H9 (cell line): ENCODE measurements at regions not wholly inside any gene's neighbourhood (a gene's known extent, or its start where the extent isn't known, plus 50 kb on each side); places are given as distances from the start of the nearest gene placed in this dataset.

Experiments used
- DNase-seq: peaks from one replicate; pipeline ENCODE4 v3.0.0-alpha.2; 2017
- H2AFZ ChIP-seq: one replicate; pipeline ENCODE4 v1.6.1; 2013; ENCODE audit warnings: mild to moderate bottlenecking, low read length, control low read depth, moderate library complexity
- H2AK5ac ChIP-seq: 2 replicates; pipeline ENCODE4 v1.6.1; 2013; ENCODE audit warnings: low read length, control low read depth, mixed read lengths; ENCODE audit not compliant: insufficient read length
- H2BK120ac ChIP-seq: one replicate; pipeline ENCODE4 v1.6.1; 2013; ENCODE audit warnings: low read depth, mild to moderate bottlenecking, low read length, control low read depth, inconsistent platforms; ENCODE audit not compliant: poor library complexity, severe bottlenecking
- H2BK12ac ChIP-seq: 2 replicates; pipeline ENCODE4 v1.6.1; 2013; ENCODE audit warnings: low read length, control low read depth, mixed read lengths, low read depth; ENCODE audit not compliant: insufficient read length
- H2BK15ac ChIP-seq: 2 replicates; pipeline ENCODE4 v1.6.1; 2013; ENCODE audit warnings: low read depth, low read length, control low read depth
- H2BK20ac ChIP-seq: one replicate; pipeline ENCODE4 v1.6.1; 2013; ENCODE audit warnings: low read depth, mild to moderate bottlenecking, low read length, control low read depth, inconsistent platforms; ENCODE audit not compliant: poor library complexity, severe bottlenecking
- H2BK5ac ChIP-seq: 2 replicates; pipeline ENCODE4 v1.6.1; 2013; ENCODE audit warnings: low read length, control low read depth, mixed read lengths; ENCODE audit not compliant: insufficient read length
- H3K14ac ChIP-seq: 2 replicates; pipeline ENCODE4 v1.6.1; 2013; ENCODE audit warnings: low read length, control low read depth; ENCODE audit not compliant: insufficient read depth
- H3K18ac ChIP-seq: 2 replicates; pipeline ENCODE4 v1.6.1; 2013; ENCODE audit warnings: low read depth, mild to moderate bottlenecking, mixed read lengths, low read length, control low read depth; ENCODE audit not compliant: insufficient read length
- H3K23ac ChIP-seq: 2 replicates; pipeline ENCODE4 v1.6.1; 2013; ENCODE audit warnings: low read length, control low read depth, mixed read lengths, low read depth; ENCODE audit not compliant: insufficient read length
- H3K23me2 ChIP-seq: 2 replicates; pipeline ENCODE4 v1.6.1; 2013; ENCODE audit warnings: low read depth, mild to moderate bottlenecking, mixed read lengths, low read length, control low read depth; ENCODE audit not compliant: insufficient read length, poor library complexity, severe bottlenecking
- H3K27ac ChIP-seq: 2 replicates; pipeline ENCODE4 v1.5.1; 2013; ENCODE audit warnings: low read length, control low read depth, mixed read lengths, low read depth; ENCODE audit not compliant: insufficient read length
- H3K27me3 ChIP-seq: 2 replicates; pipeline ENCODE4 v1.6.1; 2013; ENCODE audit warnings: low read length, control low read depth, inconsistent platforms; ENCODE audit not compliant: insufficient read depth
- H3K4ac ChIP-seq: 2 replicates; pipeline ENCODE4 v1.6.1; 2013; ENCODE audit warnings: low read depth, mild to moderate bottlenecking, control low read depth, inconsistent platforms, low read length, moderate library complexity
- H3K4me1 ChIP-seq: 2 replicates; pipeline ENCODE4 v1.6.1; 2013; ENCODE audit warnings: low read length, control low read depth, inconsistent platforms; ENCODE audit not compliant: insufficient read depth
- H3K4me2 ChIP-seq: 2 replicates; pipeline ENCODE4 v1.6.1; 2013; ENCODE audit warnings: low read length, control low read depth, mixed read lengths; ENCODE audit not compliant: insufficient read length, insufficient read depth
- H3K56ac ChIP-seq: 2 replicates; pipeline ENCODE4 v1.6.1; 2013; ENCODE audit warnings: low read depth, mild to moderate bottlenecking, mixed read lengths, low read length, control low read depth; ENCODE audit not compliant: insufficient read length
- H3K79me1 ChIP-seq: 2 replicates; pipeline ENCODE4 v1.6.1; 2013; ENCODE audit warnings: low read depth, mild to moderate bottlenecking, moderate library complexity, low read length, control low read depth, inconsistent platforms; ENCODE audit not compliant: insufficient read depth, poor library complexity, severe bottlenecking
- H3K79me2 ChIP-seq: 2 replicates; pipeline ENCODE4 v1.6.1; 2013; ENCODE audit warnings: low read length, control low read depth, inconsistent platforms; ENCODE audit not compliant: insufficient read depth
- H3K9ac ChIP-seq: 2 replicates; pipeline ENCODE4 v1.6.1; 2013; ENCODE audit warnings: low read length, control low read depth, mixed read lengths; ENCODE audit not compliant: insufficient read length; ENCODE audit errors: extremely low read depth
- H3K9me3 ChIP-seq: one replicate; pipeline ENCODE4 v1.6.1; 2013; ENCODE audit warnings: low read depth, low read length, inconsistent platforms; ENCODE audit not compliant: control insufficient read depth
- H3T11ph ChIP-seq: one replicate; pipeline ENCODE4 v1.6.1; 2013; ENCODE audit warnings: mild to moderate bottlenecking, low read length, control low read depth, inconsistent platforms
- H4K20me1 ChIP-seq: one replicate; pipeline ENCODE4 v1.6.1; 2013; ENCODE audit not compliant: control insufficient read depth, insufficient read length, insufficient read depth
- H4K5ac ChIP-seq: 2 replicates; pipeline ENCODE4 v1.6.1; 2013; ENCODE audit warnings: low read depth, mild to moderate bottlenecking, mixed read lengths, low read length, control low read depth; ENCODE audit not compliant: insufficient read length
- H4K8ac ChIP-seq: replicated peaks from 2 replicates; pipeline ENCODE4 v1.6.1; 2013; ENCODE audit warnings: low read length, control low read depth, mixed read lengths, low read depth; ENCODE audit not compliant: insufficient read length
- H4K91ac ChIP-seq: 2 replicates; pipeline ENCODE4 v1.6.1; 2013; ENCODE audit warnings: low read depth, mild to moderate bottlenecking, moderate library complexity, mixed read lengths, low read length, control low read depth; ENCODE audit not compliant: insufficient read length
- H3K27ac Mint-ChIP-seq, 3 experiments: 2 replicates in 2 of 3; 3 replicates in 1 of 3; pipeline ENCODE4 v1.8.0; 2020 to 2021; ENCODE audit warnings: mixed read lengths in 3 of 3, mild to moderate bottlenecking in 1 of 3, moderate library complexity in 1 of 3
- H3K27me3 Mint-ChIP-seq: 2 replicates; pipeline ENCODE4 v1.8.0; 2021; ENCODE audit warnings: low read depth, mild to moderate bottlenecking, moderate library complexity, mixed read lengths
- H3K36me3 Mint-ChIP-seq, 3 experiments: 2 replicates in 2 of 3; 3 replicates in 1 of 3; pipeline ENCODE4 v1.8.0; 2020 to 2021; ENCODE audit warnings: low read depth in 3 of 3, mixed read lengths in 3 of 3; ENCODE audit not compliant: insufficient read depth in 1 of 3
- H3K4me1 Mint-ChIP-seq, 2 experiments: 2 replicates each; pipeline ENCODE4 v1.8.0; 2020; ENCODE audit warnings: mixed read lengths in 2 of 2
- H3K4me3 Mint-ChIP-seq, 2 experiments: 2 replicates in 1 of 2; 3 replicates in 1 of 2; pipeline ENCODE4 v1.8.0; 2020 to 2021; ENCODE audit warnings: mild to moderate bottlenecking in 2 of 2, mixed read lengths in 2 of 2, moderate library complexity in 1 of 2
- H3K9me3 Mint-ChIP-seq, 2 experiments: 2 replicates in 1 of 2; 3 replicates in 1 of 2; pipeline ENCODE4 v1.8.0; 2020; ENCODE audit warnings: mild to moderate bottlenecking in 2 of 2, mixed read lengths in 2 of 2, moderate library complexity in 1 of 2
- WGBS: extraction: QIAGEN DNeasy Blood & Tissue Kit; methylation state at CpG from one replicate; pipeline ENCODE4 v1.1.7; 2013; ENCODE audit warnings: missing lambda C conversion rate, low lambda C conversion rate, mixed read lengths; ENCODE audit not compliant: insufficient read length; ENCODE audit errors: extremely low coverage; 5-methylcytosine and 5-hydroxymethylcytosine counted together
- TF ChIP-seq, protein P1 (sequence below): fragments of 200-600 bp; sonication (generic); conservative IDR thresholded peaks from 3 replicates; pipeline ENCODE4 v1.8.0; 2021; ENCODE audit warnings: antibody characterized with exemption, mild to moderate bottlenecking

DNA sequence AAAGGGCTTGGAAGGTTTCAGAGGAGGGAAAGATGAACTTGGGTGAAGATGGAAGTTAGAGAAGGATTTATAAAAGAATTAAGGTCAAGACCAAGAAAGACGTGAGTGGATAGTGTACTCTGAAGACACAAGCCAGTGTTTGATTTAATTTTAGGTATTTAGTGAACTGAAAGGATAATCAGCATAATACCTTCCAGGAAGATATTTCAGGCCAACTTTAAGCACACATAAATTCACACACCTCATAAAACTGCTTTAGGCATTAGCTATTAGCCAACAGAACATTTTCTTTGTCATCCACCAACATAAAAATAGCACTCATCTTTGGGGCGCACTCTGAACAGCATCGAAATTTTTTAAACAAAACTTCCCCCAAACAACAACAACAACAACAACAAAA lies 71.7 kb upstream of the CSNK1A1L start:
- Histone ChIP-seq H2AFZ (no peak overlapping the region), H3K27me3 (no peaks in the 10 kb centered on the region), H2BK120ac (no peak overlapping the region), H3K4me1 (peaks cover 1% of the 10 kb centered on the region; the same call in 1 of the 2 replicates), H3K56ac (no peak overlapping the region), H3K14ac (no peak overlapping the region), H3K79me1 (no peaks in the 10 kb centered on the region), H4K8ac (no peak overlapping the region), H4K91ac (no peak overlapping the region), H3K79me2 (no peaks in the 10 kb centered on the region), H3K9me3 (no peaks in the 10 kb centered on the region), H3K9ac (no peak overlapping the region), H2BK20ac (no peak overlapping the region), H3K18ac (no peak overlapping the region), H4K5ac (no peak overlapping the region), H3K4me2 (no peak overlapping the region), H3K23ac (no peak overlapping the region), H3K23me2 (no peaks in the 10 kb centered on the region), H3K4ac (no peak overlapping the region), H2BK5ac (no peak overlapping the region), H2AK5ac (no peak overlapping the region), H3T11ph (no peak overlapping the region), H2BK15ac (no peak overlapping the region), H4K20me1 (no peaks in the 10 kb centered on the region), H3K27ac (no peak overlapping the region), H2BK12ac (no peak overlapping the region)
- Mint-ChIP-seq H3K4me3 (no peak overlapping the region), H3K27ac (no peak overlapping the region), H3K4me1 (peaks cover 4 to 6% of the 10 kb centered on the region in 2 experiments; a peak in 2 of 4 replicates), H3K36me3 (no peaks in the 10 kb centered on the region), H3K9me3 (no peaks in the 10 kb centered on the region), H3K27me3 (no peaks in the 10 kb centered on the region)
- no CpG with 5 or more reads among the region's 3 CpGs for WGBS
- no peak for DNase-seq
- TF ChIP-seq, protein P1, sequence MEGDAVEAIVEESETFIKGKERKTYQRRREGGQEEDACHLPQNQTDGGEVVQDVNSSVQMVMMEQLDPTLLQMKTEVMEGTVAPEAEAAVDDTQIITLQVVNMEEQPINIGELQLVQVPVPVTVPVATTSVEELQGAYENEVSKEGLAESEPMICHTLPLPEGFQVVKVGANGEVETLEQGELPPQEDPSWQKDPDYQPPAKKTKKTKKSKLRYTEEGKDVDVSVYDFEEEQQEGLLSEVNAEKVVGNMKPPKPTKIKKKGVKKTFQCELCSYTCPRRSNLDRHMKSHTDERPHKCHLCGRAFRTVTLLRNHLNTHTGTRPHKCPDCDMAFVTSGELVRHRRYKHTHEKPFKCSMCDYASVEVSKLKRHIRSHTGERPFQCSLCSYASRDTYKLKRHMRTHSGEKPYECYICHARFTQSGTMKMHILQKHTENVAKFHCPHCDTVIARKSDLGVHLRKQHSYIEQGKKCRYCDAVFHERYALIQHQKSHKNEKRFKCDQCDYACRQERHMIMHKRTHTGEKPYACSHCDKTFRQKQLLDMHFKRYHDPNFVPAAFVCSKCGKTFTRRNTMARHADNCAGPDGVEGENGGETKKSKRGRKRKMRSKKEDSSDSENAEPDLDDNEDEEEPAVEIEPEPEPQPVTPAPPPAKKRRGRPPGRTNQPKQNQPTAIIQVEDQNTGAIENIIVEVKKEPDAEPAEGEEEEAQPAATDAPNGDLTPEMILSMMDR = no peak
